ENCODE measurements at regions not wholly inside any gene's neighbourhood (a gene's known extent, or its start where the extent isn't known, plus 50 kb on each side); places are given as distances from the start of the nearest gene placed in this dataset.

DNA sequence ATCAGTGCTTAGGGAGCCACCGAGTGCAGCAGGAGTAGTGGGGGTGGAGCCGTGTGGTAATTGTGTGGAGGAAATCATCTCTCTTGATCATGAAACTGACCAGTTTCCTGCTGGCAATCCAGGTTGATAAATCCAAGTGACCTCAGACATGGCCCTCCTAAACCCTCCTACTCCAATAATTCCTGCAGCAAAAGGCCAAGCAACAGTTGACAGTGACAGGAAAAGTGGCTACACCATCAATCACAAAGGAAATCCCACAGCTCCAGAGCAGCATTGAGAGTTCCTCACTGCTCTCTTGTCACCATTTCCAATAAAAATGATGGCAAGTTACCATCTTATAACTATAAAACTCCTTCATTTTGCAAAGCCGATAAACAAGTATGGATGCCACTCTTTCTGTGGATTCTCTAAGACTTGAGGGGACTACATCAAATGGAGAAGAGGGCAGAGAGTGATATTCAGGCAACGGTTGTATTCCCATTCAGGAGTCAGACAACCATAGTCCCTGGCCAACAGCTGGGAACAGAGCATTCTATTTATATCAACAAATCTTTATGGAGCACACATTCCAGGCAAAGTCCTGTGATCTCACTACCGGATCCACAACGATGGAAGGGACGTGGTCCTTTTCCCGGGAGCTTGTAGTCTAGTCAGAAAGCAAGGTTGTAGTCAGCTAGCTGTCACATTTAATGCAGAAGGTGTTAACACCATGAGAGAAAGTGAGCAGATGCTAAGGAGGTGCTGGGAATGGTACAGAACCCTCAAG is 312.5 kb upstream of the CTNNB1 start:
- Histone ChIP-seq H3K23ac (ENCODE audit: insufficient read length, low read depth, low read length) (no peak overlapping the region), H3K23me2 (ENCODE audit: insufficient read length, low read depth, low read length, poor library complexity, severe bottlenecking) (no peaks in the 10 kb centered on the region), H2AK5ac (ENCODE audit: insufficient read length, low read length) (no peak overlapping the region), H3K9ac (ENCODE audit: extremely low read depth, insufficient read length, low read length) (no peak overlapping the region), H2BK20ac (ENCODE audit: low read depth, low read length, poor library complexity, severe bottlenecking) (no peak overlapping the region), H4K8ac (replicated peaks; ENCODE audit: insufficient read length, low read depth, low read length) (no peak overlapping the region), H3K79me1 (ENCODE audit: insufficient read depth, low read depth, low read length, poor library complexity, severe bottlenecking) (no peaks in the 10 kb centered on the region), H3K18ac (ENCODE audit: insufficient read length, low read depth, low read length) (no peak overlapping the region), H3K27me3 (ENCODE audit: insufficient read depth, low read length) (no peaks in the 10 kb centered on the region), H4K91ac (ENCODE audit: insufficient read length, low read depth, low read length) (no peak overlapping the region), H2BK120ac (ENCODE audit: low read depth, low read length, poor library complexity, severe bottlenecking) (no peak overlapping the region), H4K5ac (ENCODE audit: insufficient read length, low read depth, low read length) (no peak overlapping the region), H3K14ac (ENCODE audit: insufficient read depth, low read length) (no peak overlapping the region), H3K79me2 (ENCODE audit: insufficient read depth, low read length) (no peaks in the 10 kb centered on the region), H3K56ac (ENCODE audit: insufficient read length, low read depth, low read length) (no peak overlapping the region), H3T11ph (ENCODE audit: low read length) (no peak overlapping the region), H3K4me1 (ENCODE audit: insufficient read depth, low read length) (no peaks in the 10 kb centered on the region), H3K4me2 (ENCODE audit: insufficient read depth, insufficient read length, low read length) (no peak overlapping the region), H2BK5ac (ENCODE audit: insufficient read length, low read length) (no peak overlapping the region), H3K27ac (ENCODE audit: insufficient read length, low read depth, low read length) (no peak overlapping the region), H3K4ac (ENCODE audit: low read depth, low read length) (no peak overlapping the region), H2AFZ (ENCODE audit: low read length) (no peak overlapping the region), H4K20me1 (ENCODE audit: control insufficient read depth, insufficient read depth, insufficient read length) (no peaks in the 10 kb centered on the region), H2BK15ac (ENCODE audit: low read depth, low read length) (no peak overlapping the region), H3K9me3 (ENCODE audit: control insufficient read depth, low read depth, low read length) (no peaks in the 10 kb centered on the region), H2BK12ac (ENCODE audit: insufficient read length, low read depth, low read length) (no peak overlapping the region)
- TF ChIP-seq, protein P1, sequence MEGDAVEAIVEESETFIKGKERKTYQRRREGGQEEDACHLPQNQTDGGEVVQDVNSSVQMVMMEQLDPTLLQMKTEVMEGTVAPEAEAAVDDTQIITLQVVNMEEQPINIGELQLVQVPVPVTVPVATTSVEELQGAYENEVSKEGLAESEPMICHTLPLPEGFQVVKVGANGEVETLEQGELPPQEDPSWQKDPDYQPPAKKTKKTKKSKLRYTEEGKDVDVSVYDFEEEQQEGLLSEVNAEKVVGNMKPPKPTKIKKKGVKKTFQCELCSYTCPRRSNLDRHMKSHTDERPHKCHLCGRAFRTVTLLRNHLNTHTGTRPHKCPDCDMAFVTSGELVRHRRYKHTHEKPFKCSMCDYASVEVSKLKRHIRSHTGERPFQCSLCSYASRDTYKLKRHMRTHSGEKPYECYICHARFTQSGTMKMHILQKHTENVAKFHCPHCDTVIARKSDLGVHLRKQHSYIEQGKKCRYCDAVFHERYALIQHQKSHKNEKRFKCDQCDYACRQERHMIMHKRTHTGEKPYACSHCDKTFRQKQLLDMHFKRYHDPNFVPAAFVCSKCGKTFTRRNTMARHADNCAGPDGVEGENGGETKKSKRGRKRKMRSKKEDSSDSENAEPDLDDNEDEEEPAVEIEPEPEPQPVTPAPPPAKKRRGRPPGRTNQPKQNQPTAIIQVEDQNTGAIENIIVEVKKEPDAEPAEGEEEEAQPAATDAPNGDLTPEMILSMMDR (conservative IDR thresholded peaks at IDR 0.05), result no peak
- Mint-ChIP-seq H3K4me3 (no peak overlapping the region), H3K4me1 (peaks cover 10 to 11% of the 10 kb centered on the region in 2 experiments), H3K27ac (no peak overlapping the region; a peak in 1 of 7 replicates), H3K27me3 (ENCODE audit: low read depth) (no peaks in the 10 kb centered on the region; the same call in 1 of the 2 replicates), H3K9me3 (no peaks in the 10 kb centered on the region), H3K36me3 (ENCODE audit: insufficient read depth in 1 of 3, low read depth in 3 of 3) (no peaks in the 10 kb centered on the region)
- no peak for DNase-seq
- WGBS (ENCODE audit: extremely low coverage, insufficient read length, low lambda C conversion rate), result no CpG with 5 or more reads among the region's 8 CpGs

All from H9 (cell line).